Glutamatergic neuron (in vitro differentiated cells): ENCODE measurements at regions not wholly inside any gene's neighbourhood (a gene's known extent, or its start where the extent isn't known, plus 50 kb on each side); places are given as distances from the start of the nearest gene placed in this dataset.

Experiments used
- DNase-seq: peaks from one replicate; pipeline ENCODE4 v3.0.0; 2022
- H3K27ac Mint-ChIP-seq: one replicate; pipeline ENCODE4 v1.8.0; 2020; ENCODE audit warnings: mild to moderate bottlenecking, mixed read lengths, inconsistent platforms; ENCODE audit not compliant: unreplicated experiment
- H3K27me3 Mint-ChIP-seq: one replicate; pipeline ENCODE4 v1.8.0; 2020; ENCODE audit warnings: mild to moderate bottlenecking, moderate library complexity, mixed read lengths, inconsistent platforms; ENCODE audit not compliant: unreplicated experiment
- H3K36me3 Mint-ChIP-seq: one replicate; pipeline ENCODE4 v1.8.0; 2020; ENCODE audit warnings: mild to moderate bottlenecking, mixed read lengths, inconsistent platforms; ENCODE audit not compliant: unreplicated experiment
- H3K4me1 Mint-ChIP-seq: one replicate; pipeline ENCODE4 v1.8.0; 2020; ENCODE audit warnings: mild to moderate bottlenecking, low read depth, mixed read lengths, inconsistent platforms; ENCODE audit not compliant: unreplicated experiment
- H3K4me3 Mint-ChIP-seq: one replicate; pipeline ENCODE4 v1.8.0; 2020; ENCODE audit warnings: mild to moderate bottlenecking, mixed read lengths, inconsistent platforms; ENCODE audit not compliant: unreplicated experiment
- H3K9me3 Mint-ChIP-seq: one replicate; pipeline ENCODE4 v1.8.0; 2020; ENCODE audit warnings: mild to moderate bottlenecking, moderate library complexity, mixed read lengths, inconsistent platforms; ENCODE audit not compliant: unreplicated experiment
- TF ChIP-seq, protein P1 (sequence below): fragments of 200-600 bp; sonication (generic); IDR thresholded peaks from one replicate; pipeline ENCODE4 v1.5.0; 2021; ENCODE audit not compliant: partially characterized antibody, unreplicated experiment

DNA sequence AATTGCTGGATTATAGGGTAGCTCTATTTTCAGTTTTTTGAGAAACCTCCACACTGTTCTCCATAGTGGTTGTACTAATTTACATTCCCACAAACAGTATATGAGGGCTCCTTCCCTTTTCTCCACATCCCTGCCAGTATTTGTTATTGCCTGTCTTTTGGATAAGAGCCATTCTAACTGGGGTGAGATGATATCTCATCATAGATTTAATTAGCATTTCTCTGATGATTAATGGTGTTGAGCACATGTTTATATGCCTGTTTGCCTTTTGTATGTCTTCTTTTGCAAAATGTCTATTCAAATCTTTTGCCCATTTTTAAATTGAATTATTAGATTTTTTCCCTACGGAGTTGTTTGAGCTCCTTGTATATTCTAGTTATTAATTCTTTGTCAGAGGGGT is 385.3 kb downstream of the CCER1 start:
- peaks cover 6% of the 10 kb centered on the region for H3K9me3 Mint-ChIP-seq
- peaks cover 14% of the 10 kb centered on the region for H3K36me3 Mint-ChIP-seq
- H3K4me1 Mint-ChIP-seq: no peaks in the 10 kb centered on the region
- H3K27ac Mint-ChIP-seq: no peak overlapping the region
- H3K4me3 Mint-ChIP-seq: no peak overlapping the region
- TF ChIP-seq, protein P1, sequence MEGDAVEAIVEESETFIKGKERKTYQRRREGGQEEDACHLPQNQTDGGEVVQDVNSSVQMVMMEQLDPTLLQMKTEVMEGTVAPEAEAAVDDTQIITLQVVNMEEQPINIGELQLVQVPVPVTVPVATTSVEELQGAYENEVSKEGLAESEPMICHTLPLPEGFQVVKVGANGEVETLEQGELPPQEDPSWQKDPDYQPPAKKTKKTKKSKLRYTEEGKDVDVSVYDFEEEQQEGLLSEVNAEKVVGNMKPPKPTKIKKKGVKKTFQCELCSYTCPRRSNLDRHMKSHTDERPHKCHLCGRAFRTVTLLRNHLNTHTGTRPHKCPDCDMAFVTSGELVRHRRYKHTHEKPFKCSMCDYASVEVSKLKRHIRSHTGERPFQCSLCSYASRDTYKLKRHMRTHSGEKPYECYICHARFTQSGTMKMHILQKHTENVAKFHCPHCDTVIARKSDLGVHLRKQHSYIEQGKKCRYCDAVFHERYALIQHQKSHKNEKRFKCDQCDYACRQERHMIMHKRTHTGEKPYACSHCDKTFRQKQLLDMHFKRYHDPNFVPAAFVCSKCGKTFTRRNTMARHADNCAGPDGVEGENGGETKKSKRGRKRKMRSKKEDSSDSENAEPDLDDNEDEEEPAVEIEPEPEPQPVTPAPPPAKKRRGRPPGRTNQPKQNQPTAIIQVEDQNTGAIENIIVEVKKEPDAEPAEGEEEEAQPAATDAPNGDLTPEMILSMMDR: no peak
- DNase-seq: no peak
- no peaks in the 10 kb centered on the region for H3K27me3 Mint-ChIP-seq

DNA sequence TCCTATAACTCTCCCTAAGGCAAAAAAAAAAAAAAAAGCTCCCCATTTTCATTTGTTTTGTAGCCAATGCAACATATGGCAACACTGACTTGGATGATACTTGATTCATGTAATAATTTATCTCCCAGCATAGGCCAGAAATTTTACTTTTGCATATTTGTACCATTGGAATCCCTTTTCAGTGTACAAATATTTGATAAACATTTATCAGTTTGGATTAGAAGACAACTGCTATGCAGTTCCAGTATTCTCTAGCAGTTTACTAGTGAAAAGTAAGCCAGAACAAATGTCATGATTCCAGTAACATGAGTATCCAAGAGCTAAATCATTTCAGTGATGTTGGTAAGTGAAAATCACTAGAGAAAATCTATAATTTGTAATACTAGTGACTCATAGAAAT is 392.3 kb downstream of the CCER1 start:
- TF ChIP-seq, protein P1: no peak
- peaks cover 14% of the 10 kb centered on the region for H3K36me3 Mint-ChIP-seq
- no peaks in the 10 kb centered on the region for H3K27me3 Mint-ChIP-seq
- peaks cover 6% of the 10 kb centered on the region for H3K9me3 Mint-ChIP-seq
- no peak overlapping the region for H3K27ac Mint-ChIP-seq
- DNase-seq: no peak
- H3K4me3 Mint-ChIP-seq: no peak overlapping the region
- no peaks in the 10 kb centered on the region for H3K4me1 Mint-ChIP-seq

DNA sequence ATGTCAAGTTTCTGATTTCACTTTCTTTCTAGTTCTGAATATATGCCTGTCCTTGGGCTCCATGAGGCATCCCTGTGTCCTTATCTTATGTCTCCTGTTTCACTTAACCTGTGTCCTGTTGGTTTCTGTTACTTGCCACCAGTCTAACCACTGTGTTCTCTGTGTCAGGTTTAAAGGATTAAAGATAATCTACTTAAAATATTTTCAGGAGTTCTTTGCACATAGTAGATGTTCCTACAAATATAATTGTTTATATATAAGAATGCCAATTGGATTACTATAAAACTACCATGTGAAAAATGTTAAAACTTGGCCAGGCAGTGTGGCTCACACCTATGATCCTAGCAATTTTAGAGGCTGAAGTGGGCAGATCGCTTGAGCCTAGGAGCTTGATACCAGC is 406.4 kb downstream of the CCER1 start:
- Mint-ChIP-seq H3K27ac (no peak overlapping the region), H3K27me3 (no peaks in the 10 kb centered on the region), H3K4me1 (peaks cover 3% of the 10 kb centered on the region), H3K9me3 (no peaks in the 10 kb centered on the region), H3K36me3 (no peaks in the 10 kb centered on the region), H3K4me3 (no peak overlapping the region)
- DNase-seq: no peak
- TF ChIP-seq, protein P1: no peak

DNA sequence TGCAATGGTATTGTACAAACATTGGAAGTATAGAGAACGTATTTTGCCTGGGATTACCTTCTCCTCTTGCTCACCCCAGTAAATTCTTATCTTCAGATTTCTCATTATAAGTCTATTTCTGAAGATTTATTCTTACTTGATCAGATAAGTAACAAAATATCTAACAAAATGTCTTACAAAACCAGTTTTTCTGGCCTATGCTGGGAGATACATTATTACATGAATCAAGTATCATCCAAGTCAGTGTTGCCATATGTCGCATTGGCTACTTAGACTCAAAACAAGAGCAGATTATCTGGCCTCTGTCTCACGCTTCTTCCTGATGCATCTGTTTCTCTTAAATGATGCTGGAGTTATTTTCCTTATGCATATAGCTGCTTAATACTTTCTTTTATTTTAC is 408.5 kb downstream of the CCER1 start:
- TF ChIP-seq, protein P1: no peak
- Mint-ChIP-seq H3K4me3 (no peak overlapping the region), H3K9me3 (no peaks in the 10 kb centered on the region), H3K36me3 (no peaks in the 10 kb centered on the region), H3K4me1 (peaks cover 3% of the 10 kb centered on the region), H3K27me3 (no peaks in the 10 kb centered on the region), H3K27ac (no peak overlapping the region)
- no peak for DNase-seq

DNA sequence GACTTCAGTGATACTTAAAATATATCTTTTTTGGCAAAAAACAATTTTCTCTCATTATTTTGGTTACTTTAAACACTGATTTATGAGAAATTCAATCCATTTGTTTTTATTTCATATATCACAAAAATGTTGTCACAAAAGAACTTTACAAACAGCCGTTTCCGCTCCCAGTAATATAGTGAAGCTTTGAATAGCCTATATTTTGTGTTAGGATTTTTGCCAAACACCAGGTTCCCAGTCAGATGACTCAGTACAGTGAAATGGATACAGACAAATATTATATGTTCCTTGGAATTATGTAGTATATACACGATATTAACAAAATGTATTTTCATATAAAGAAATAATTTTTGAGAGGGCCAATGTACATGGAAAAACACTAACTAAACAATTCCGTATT is 411.1 kb downstream of the CCER1 start:
- no peak for DNase-seq
- Mint-ChIP-seq H3K27me3 (no peaks in the 10 kb centered on the region), H3K4me3 (no peak overlapping the region), H3K27ac (no peak overlapping the region), H3K36me3 (no peaks in the 10 kb centered on the region), H3K9me3 (no peaks in the 10 kb centered on the region), H3K4me1 (peaks cover 3% of the 10 kb centered on the region)
- TF ChIP-seq, protein P1: no peak
